MM.1S (cell line): ENCODE measurements at regions not wholly inside any gene's neighbourhood (a gene's known extent, or its start where the extent isn't known, plus 50 kb on each side); places are given as distances from the start of the nearest gene placed in this dataset.

ENCODE experiments used
- CTCF ChIP-seq: fragments of 300-600 bp; sonication (generic); IDR thresholded peaks from 2 replicates; pipeline ENCODE4 v1.5.1; 2016; ENCODE audit warnings: antibody characterized with exemption, low read length, mixed read lengths
- EZH2 ChIP-seq: fragments of 300-600 bp; sonication (generic); optimal IDR thresholded peaks from 2 replicates; pipeline ENCODE3; 2017; ENCODE audit warnings: low read depth, mild to moderate bottlenecking, antibody characterized with exemption, low read length, mixed read lengths

- TF ChIP-seq CTCF (no peak), EZH2 (no peak)
These were observed 608.7 kb downstream of the PLPP3 start for GRCh38 chr1:55970526-55971110.
